ENCODE measurements at regions not wholly inside any gene's neighbourhood (a gene's known extent, or its start where the extent isn't known, plus 50 kb on each side); places are given as distances from the start of the nearest gene placed in this dataset.

- DNase-seq, result no peak
- Histone ChIP-seq H3K27me3 (no peaks in the 10 kb centered on the region), H3K4me3 (no peak overlapping the region), H3K9me3 (no peaks in the 10 kb centered on the region), H3K4me1 (no peaks in the 10 kb centered on the region), H3K27ac (no peak overlapping the region), H3K36me3 (no peaks in the 10 kb centered on the region)
- TF ChIP-seq POLR2A (IDR thresholded peaks at IDR 0.05), result no peak
- no peak for TF ChIP-seq CTCF (IDR thresholded peaks at IDR 0.05)
- intact Hi-C loops (cut with DNase I; ENCODE audit: low total_unique reads), result no loop called here
These were observed 118.6 kb upstream of the GUCY1A2 start for GRCh38 chr11:107136892-107137291.

GRCh38 chr11:107131756-107132155, 113.5 kb upstream of the GUCY1A2 start:
- no peaks in the 10 kb centered on the region for H3K27me3 ChIP-seq
- TF ChIP-seq CTCF (IDR thresholded peaks at IDR 0.05) (no peak), POLR2A (IDR thresholded peaks at IDR 0.05) (no peak)
- intact Hi-C loops (cut with DNase I; ENCODE audit: low total_unique reads), result no loop called here
- DNase-seq, result no peak
- H3K27ac ChIP-seq, result no peak overlapping the region
- H3K4me1 ChIP-seq, result no peaks in the 10 kb centered on the region
- no peaks in the 10 kb centered on the region for H3K36me3 ChIP-seq
- no peaks in the 10 kb centered on the region for H3K9me3 ChIP-seq
- no peak overlapping the region for H3K4me3 ChIP-seq

GRCh38 chr11:107123022-107123421, 104.7 kb upstream of the GUCY1A2 start:
- no peak for TF ChIP-seq CTCF (IDR thresholded peaks at IDR 0.05)
- TF ChIP-seq POLR2A (IDR thresholded peaks at IDR 0.05), result no peak
- Histone ChIP-seq H3K4me1 (no peaks in the 10 kb centered on the region), H3K36me3 (no peaks in the 10 kb centered on the region), H3K9me3 (no peaks in the 10 kb centered on the region), H3K27me3 (no peaks in the 10 kb centered on the region), H3K4me3 (no peak overlapping the region), H3K27ac (no peak overlapping the region)
- intact Hi-C loops (cut with DNase I; ENCODE audit: low total_unique reads), result no loop called here
- DNase-seq, result no peak

GRCh38 chr11:107118025-107118720, 99.9 kb upstream of the GUCY1A2 start:
- Histone ChIP-seq H3K27ac (no peak overlapping the region), H3K4me1 (no peaks in the 10 kb centered on the region), H3K9me3 (no peaks in the 10 kb centered on the region), H3K27me3 (no peaks in the 10 kb centered on the region), H3K4me3 (no peak overlapping the region), H3K36me3 (no peaks in the 10 kb centered on the region)
- intact Hi-C loops (cut with DNase I; ENCODE audit: low total_unique reads), result no loop called here
- no peak for TF ChIP-seq CTCF (IDR thresholded peaks at IDR 0.05)
- TF ChIP-seq POLR2A (IDR thresholded peaks at IDR 0.05), result no peak
- DNase-seq, result no peak

GRCh38 chr11:107116358-107116757, 98.1 kb upstream of the GUCY1A2 start:
- intact Hi-C loops (cut with DNase I; ENCODE audit: low total_unique reads), result no loop called here
- Histone ChIP-seq H3K36me3 (no peaks in the 10 kb centered on the region), H3K4me3 (no peak overlapping the region), H3K27ac (no peak overlapping the region), H3K4me1 (no peaks in the 10 kb centered on the region), H3K27me3 (no peaks in the 10 kb centered on the region), H3K9me3 (no peaks in the 10 kb centered on the region)
- no peak for TF ChIP-seq CTCF (IDR thresholded peaks at IDR 0.05)
- no peak for DNase-seq

Measured in uterus (tissue), 3 donors.